Neural cell (in vitro differentiated cells): ENCODE measurements at regions not wholly inside any gene's neighbourhood (a gene's known extent, or its start where the extent isn't known, plus 50 kb on each side); places are given as distances from the start of the nearest gene placed in this dataset.

Experiments used
- H2AFZ ChIP-seq: fragments of 200-600, 300-800 bp; sonication (generic), shearing (Covaris generic); 2 replicates; pipeline ENCODE4 v1.6.0; 2014; ENCODE audit warnings: low read depth, mild to moderate bottlenecking, antibody characterized with exemption, low read length, moderate library complexity
- H3F3A ChIP-seq: fragments of 200-600 bp; shearing (Covaris generic); 2 replicates; pipeline ENCODE4 v1.6.1; 2016; ENCODE audit warnings: mild to moderate bottlenecking, moderate library complexity, mixed read lengths, antibody characterized with exemption, low read length; ENCODE audit not compliant: insufficient read depth, poor library complexity, severe bottlenecking
- H3K27ac ChIP-seq: fragments of 200-600, 300-800 bp; sonication (generic), shearing (Covaris generic); 2 replicates; pipeline ENCODE4 v1.5.1; 2014; ENCODE audit warnings: mild to moderate bottlenecking, low read length, moderate library complexity
- H3K27me3 ChIP-seq: fragments of 300-800, 200-600 bp; sonication (generic), shearing (Covaris generic); 2 replicates; pipeline ENCODE4 v1.6.0; 2014; ENCODE audit warnings: mild to moderate bottlenecking, low read depth, low read length, moderate library complexity; ENCODE audit not compliant: insufficient read depth
- H3K36me3 ChIP-seq: fragments of 300-800, 200-600 bp; sonication (generic), shearing (Covaris generic); 2 replicates; pipeline ENCODE4 v1.5.1; 2014; ENCODE audit warnings: mild to moderate bottlenecking, antibody characterized with exemption, low read length, moderate library complexity; ENCODE audit not compliant: insufficient read depth
- H3K4me2 ChIP-seq: fragments of 300-800, 200-600 bp; sonication (generic), shearing (Covaris generic); 2 replicates; pipeline ENCODE4 v1.6.0; 2014; ENCODE audit warnings: mild to moderate bottlenecking, low read length
- H3K4me3 ChIP-seq: fragments of 300-800, 200-600 bp; sonication (generic), shearing (Covaris generic); 2 replicates; pipeline ENCODE4 v1.5.1; 2014; ENCODE audit warnings: mild to moderate bottlenecking, low read length, moderate library complexity
- H3K79me2 ChIP-seq: fragments of 200-600 bp; shearing (Covaris generic); replicated peaks from 2 replicates; pipeline ENCODE4 v1.6.0; 2014; ENCODE audit warnings: mild to moderate bottlenecking, low read length, moderate library complexity; ENCODE audit not compliant: insufficient read depth
- H3K9ac ChIP-seq: fragments of 300-800, 200-600 bp; sonication (generic), shearing (Covaris generic); 2 replicates; pipeline ENCODE4 v1.6.1; 2016; ENCODE audit warnings: mild to moderate bottlenecking, low read length, mixed read lengths
- H3K9me2 ChIP-seq: fragments of 200-600 bp; shearing (Covaris generic); 2 replicates; pipeline ENCODE4 v1.6.1; 2016; ENCODE audit warnings: mild to moderate bottlenecking, low read length, mixed read lengths; ENCODE audit not compliant: insufficient read depth
- H3K9me3 ChIP-seq: fragments of 200-600, 300-800 bp; sonication (generic), shearing (Covaris generic); 2 replicates; pipeline ENCODE4 v1.6.1; 2016; ENCODE audit warnings: mild to moderate bottlenecking, mixed run types, low read length, moderate library complexity, mixed read lengths
- H4K20me1 ChIP-seq: fragments of 200-600 bp; shearing (Covaris generic); 2 replicates; pipeline ENCODE4 v1.6.1; 2016; ENCODE audit warnings: mild to moderate bottlenecking, mixed run types; ENCODE audit not compliant: insufficient read depth
- CTCF ChIP-seq: fragments of 450-650 bp; IDR thresholded peaks from 2 replicates; pipeline ENCODE4 v1.5.1; 2014; ENCODE audit warnings: antibody characterized with exemption, mild to moderate bottlenecking, moderate library complexity; ENCODE audit not compliant: poor library complexity, severe bottlenecking
- EP300 ChIP-seq: fragments of 450-650 bp; conservative IDR thresholded peaks from 2 replicates; pipeline ENCODE4 v1.6.1; 2014; ENCODE audit warnings: antibody characterized with exemption, mild to moderate bottlenecking, moderate library complexity; ENCODE audit not compliant: poor library complexity, severe bottlenecking
- EZH2 ChIP-seq: fragments of 200-600, 300-800 bp; shearing (Covaris generic), sonication (generic); IDR thresholded peaks from 2 replicates; pipeline ENCODE4 v1.6.1; 2014; ENCODE audit warnings: antibody characterized with exemption, low read length, borderline replicate concordance, mild to moderate bottlenecking; ENCODE audit not compliant: insufficient read depth, poor library complexity, severe bottlenecking
- MXI1 ChIP-seq: fragments of 450-650 bp; conservative IDR thresholded peaks from 2 replicates; pipeline ENCODE4 v1.6.1; 2014; ENCODE audit warnings: antibody characterized with exemption, mild to moderate bottlenecking; ENCODE audit not compliant: poor library complexity, severe bottlenecking
- POLR2AphosphoS5 ChIP-seq: IDR thresholded peaks from 2 replicates; pipeline ENCODE4 v1.6.1; 2012
- RAD21 ChIP-seq: fragments of 450-650 bp; conservative IDR thresholded peaks from 2 replicates; pipeline ENCODE4 v1.6.1; 2014; ENCODE audit warnings: antibody characterized with exemption, mild to moderate bottlenecking, moderate library complexity
- SMC3 ChIP-seq: fragments of 450-650 bp; conservative IDR thresholded peaks from 2 replicates; pipeline ENCODE4 v1.6.1; 2014; ENCODE audit warnings: antibody characterized with exemption, mild to moderate bottlenecking, moderate library complexity; ENCODE audit not compliant: poor library complexity
- TAF1 ChIP-seq: IDR thresholded peaks from 2 replicates; pipeline ENCODE4 v1.6.1; 2012; ENCODE audit warnings: low read depth
- TF ChIP-seq, protein P1 (sequence below): IDR thresholded peaks from 2 replicates; pipeline ENCODE4 v1.6.1; 2012; ENCODE audit warnings: borderline replicate concordance

DNA sequence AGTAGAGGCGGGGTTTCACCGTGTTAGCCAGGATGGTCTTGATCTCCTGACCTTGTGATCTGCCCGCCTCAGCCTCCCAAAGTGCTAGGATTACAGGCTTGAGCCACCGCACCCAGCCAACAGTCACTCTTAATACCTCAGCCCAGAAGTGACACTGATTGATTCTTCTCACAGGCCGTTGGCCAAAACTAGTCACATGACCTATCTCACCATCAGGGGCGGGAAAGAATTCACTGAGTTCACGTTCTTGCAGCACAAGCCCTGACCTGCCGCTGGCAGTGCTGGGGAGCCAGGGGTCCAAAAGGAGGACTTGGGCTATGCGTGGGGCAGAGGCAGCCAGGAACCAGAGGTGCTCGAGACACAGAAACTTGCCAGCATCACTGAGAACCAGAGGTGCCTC lies 55.0 kb upstream of the CPLX2 start:
- Histone ChIP-seq H3K27me3 (no peaks in the 10 kb centered on the region), H3K36me3 (no peaks in the 10 kb centered on the region), H3K9ac (no peak overlapping the region), H3K79me2 (no peaks in the 10 kb centered on the region), H3K9me3 (no peaks in the 10 kb centered on the region), H3K4me3 (no peak overlapping the region), H3K4me2 (no peak overlapping the region), H3K27ac (no peak overlapping the region), H2AFZ (no peak overlapping the region), H4K20me1 (no peaks in the 10 kb centered on the region), H3K9me2 (no peaks in the 10 kb centered on the region), H3F3A (no peaks in the 10 kb centered on the region)
- no peak for TF ChIP-seq POLR2AphosphoS5
- TF ChIP-seq EZH2, result no peak
- TF ChIP-seq, protein P1, sequence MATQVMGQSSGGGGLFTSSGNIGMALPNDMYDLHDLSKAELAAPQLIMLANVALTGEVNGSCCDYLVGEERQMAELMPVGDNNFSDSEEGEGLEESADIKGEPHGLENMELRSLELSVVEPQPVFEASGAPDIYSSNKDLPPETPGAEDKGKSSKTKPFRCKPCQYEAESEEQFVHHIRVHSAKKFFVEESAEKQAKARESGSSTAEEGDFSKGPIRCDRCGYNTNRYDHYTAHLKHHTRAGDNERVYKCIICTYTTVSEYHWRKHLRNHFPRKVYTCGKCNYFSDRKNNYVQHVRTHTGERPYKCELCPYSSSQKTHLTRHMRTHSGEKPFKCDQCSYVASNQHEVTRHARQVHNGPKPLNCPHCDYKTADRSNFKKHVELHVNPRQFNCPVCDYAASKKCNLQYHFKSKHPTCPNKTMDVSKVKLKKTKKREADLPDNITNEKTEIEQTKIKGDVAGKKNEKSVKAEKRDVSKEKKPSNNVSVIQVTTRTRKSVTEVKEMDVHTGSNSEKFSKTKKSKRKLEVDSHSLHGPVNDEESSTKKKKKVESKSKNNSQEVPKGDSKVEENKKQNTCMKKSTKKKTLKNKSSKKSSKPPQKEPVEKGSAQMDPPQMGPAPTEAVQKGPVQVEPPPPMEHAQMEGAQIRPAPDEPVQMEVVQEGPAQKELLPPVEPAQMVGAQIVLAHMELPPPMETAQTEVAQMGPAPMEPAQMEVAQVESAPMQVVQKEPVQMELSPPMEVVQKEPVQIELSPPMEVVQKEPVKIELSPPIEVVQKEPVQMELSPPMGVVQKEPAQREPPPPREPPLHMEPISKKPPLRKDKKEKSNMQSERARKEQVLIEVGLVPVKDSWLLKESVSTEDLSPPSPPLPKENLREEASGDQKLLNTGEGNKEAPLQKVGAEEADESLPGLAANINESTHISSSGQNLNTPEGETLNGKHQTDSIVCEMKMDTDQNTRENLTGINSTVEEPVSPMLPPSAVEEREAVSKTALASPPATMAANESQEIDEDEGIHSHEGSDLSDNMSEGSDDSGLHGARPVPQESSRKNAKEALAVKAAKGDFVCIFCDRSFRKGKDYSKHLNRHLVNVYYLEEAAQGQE, result no peak
- no peak for TF ChIP-seq RAD21
- TF ChIP-seq MXI1, result no peak
- TF ChIP-seq SMC3, result no peak
- no peak for TF ChIP-seq CTCF
- TF ChIP-seq TAF1, result no peak
- TF ChIP-seq EP300, result no peak

DNA sequence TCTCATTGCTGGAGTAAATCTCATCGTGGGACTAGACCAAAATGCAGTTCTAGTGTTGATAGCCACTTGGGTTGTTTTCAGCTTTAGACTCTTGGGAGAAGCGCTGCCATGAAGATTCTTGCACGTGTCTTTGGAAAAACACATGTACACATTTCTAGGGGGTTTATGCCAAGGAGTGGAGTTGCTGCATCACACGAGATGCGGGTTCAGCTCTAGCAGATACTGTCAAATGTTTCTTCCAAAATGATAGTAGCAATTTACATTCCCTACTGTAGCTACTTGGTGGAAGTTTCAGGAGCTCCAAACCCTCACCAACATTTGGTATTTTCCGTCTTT lies 52.3 kb upstream of the CPLX2 start:
- H3K4me3 ChIP-seq, result no peak overlapping the region
- H3K9ac ChIP-seq, result no peak overlapping the region
- H3K4me2 ChIP-seq, result no peak overlapping the region
- TF ChIP-seq, protein P1, result no peak
- no peak overlapping the region for H2AFZ ChIP-seq
- H4K20me1 ChIP-seq, result no peaks in the 10 kb centered on the region
- H3F3A ChIP-seq, result no peaks in the 10 kb centered on the region
- H3K79me2 ChIP-seq, result no peaks in the 10 kb centered on the region
- no peaks in the 10 kb centered on the region for H3K9me3 ChIP-seq
- H3K9me2 ChIP-seq, result no peaks in the 10 kb centered on the region
- H3K36me3 ChIP-seq, result no peaks in the 10 kb centered on the region
- H3K27me3 ChIP-seq, result no peaks in the 10 kb centered on the region
- no peak overlapping the region for H3K27ac ChIP-seq
